GM12878 (cell line): ENCODE measurements at regions not wholly inside any gene's neighbourhood (a gene's known extent, or its start where the extent isn't known, plus 50 kb on each side); places are given as distances from the start of the nearest gene placed in this dataset.

Experiments
- ATAC-seq: fragments of 200-7000 bp; cut with Tn5 transposase; 3 replicates; pipeline ENCODE4 v1.9.1; 2020; ENCODE audit warnings: mild to moderate bottlenecking, moderate library complexity
- BruUV-seq: library from RNA; stranded (reverse); fragments of 400-500 nt; replicated peaks from 2 replicates; lab custom pipeline; 2021; lab: Mats Ljungman, UMichigan
- CTCF ChIA-PET: fragments of 300-600 bp; sonication (Branson Sonifier 250); formaldehyde crosslinking; extraction: SDS; loops from one replicate; lab custom pipeline; 2021; ENCODE audit warnings: inconsistent platforms; lab: Yijun Ruan, JAX
- POLR2A ChIA-PET: fragments of 350-600 bp; formaldehyde crosslinking; extraction: SDS; loops from one replicate; lab custom pipeline; 2021; ENCODE audit warnings: inconsistent platforms; lab: Charles Lee
- RAD21 ChIA-PET: fragments of 300-600 bp; sonication (Branson Sonifier 250); formaldehyde crosslinking; loops from one replicate; lab custom pipeline; 2023; ENCODE audit warnings: antibody characterized with exemption; ENCODE audit not compliant: unreplicated experiment; lab: Charles Lee
- SMC1A ChIA-PET: fragments of 300-600 bp; sonication (Branson Sonifier 250); formaldehyde crosslinking; loops from one replicate; lab custom pipeline; 2023; ENCODE audit not compliant: unreplicated experiment, uncharacterized antibody; lab: Charles Lee
- DNase-seq: peaks from one replicate; pipeline ENCODE4 v3.0.0-alpha.2; 2011; ENCODE audit warnings: low read depth, low spot score
- FAIRE-seq: peaks from 3 replicates; lab custom pipeline; 2011; peaks lifted over from hg19 to GRCh38; lab: Jason Lieb, UNC
- H2AFZ ChIP-seq: 2 replicates; pipeline ENCODE4 v1.6.0; 2011; ENCODE audit warnings: low read depth, low read length, control low read depth; ENCODE audit not compliant: control insufficient read depth
- H3K27ac ChIP-seq: 2 replicates; pipeline ENCODE4 v1.5.1; 2011; ENCODE audit warnings: control low read depth; ENCODE audit not compliant: control insufficient read depth, insufficient read depth
- H3K27me3 ChIP-seq, 2 experiments: replicated peaks in 1 of 2; 2 replicates each; pipeline versions ENCODE4 v1.6.0 to v1.6.1; 2011; ENCODE audit warnings: low read length in 1 of 2; ENCODE audit not compliant: control insufficient read depth in 2 of 2, insufficient read depth in 2 of 2
- H3K36me3 ChIP-seq, 2 experiments: 2 replicates each; pipeline ENCODE4 v1.5.1; 2011; ENCODE audit warnings: low read length in 1 of 2; ENCODE audit not compliant: control insufficient read depth in 2 of 2, insufficient read depth in 2 of 2
- H3K4me1 ChIP-seq: 2 replicates; pipeline ENCODE4 v1.6.1; 2011; ENCODE audit warnings: mild to moderate bottlenecking, low read length, moderate library complexity, mixed read lengths; ENCODE audit not compliant: control insufficient read depth, insufficient read depth
- H3K4me2 ChIP-seq: 2 replicates; pipeline ENCODE4 v1.6.0; 2011; ENCODE audit warnings: control low read depth; ENCODE audit not compliant: control insufficient read depth, insufficient read depth
- H3K4me3 ChIP-seq: fragments of 200-600 bp; sonication (generic); 2 replicates; pipeline ENCODE4 v1.5.1; 2016
- H3K79me2 ChIP-seq: 2 replicates; pipeline ENCODE4 v1.6.0; 2011; ENCODE audit warnings: low read length; ENCODE audit not compliant: control insufficient read depth, insufficient read depth
- H3K9ac ChIP-seq: 2 replicates; pipeline ENCODE4 v1.8.0; 2011; ENCODE audit warnings: low read length, control low read depth, mixed read lengths; ENCODE audit not compliant: control insufficient read depth, insufficient read depth
- H3K9me3 ChIP-seq: replicated peaks from 3 replicates; pipeline ENCODE4 v1.5.1; 2011; ENCODE audit warnings: mild to moderate bottlenecking, low read length; ENCODE audit not compliant: control insufficient read depth, insufficient read depth
- H4K20me1 ChIP-seq: 2 replicates; pipeline ENCODE4 v1.6.0; 2011; ENCODE audit not compliant: control insufficient read depth, insufficient read depth
- ETV6 ChIP-seq, 2 experiments: fragments of 450-650 bp in 1 of 2; IDR thresholded peaks in 1 of 2; conservative IDR thresholded peaks in 1 of 2; 2 replicates each; pipeline ENCODE4 v1.6.1; 2014; ENCODE audit warnings: antibody characterized with exemption in 1 of 2, borderline replicate concordance in 1 of 2, low read depth in 1 of 2, mild to moderate bottlenecking in 1 of 2, moderate library complexity in 1 of 2
- FOXM1 ChIP-seq: IDR thresholded peaks from 2 replicates; pipeline ENCODE4 v1.6.1; 2012; ENCODE audit warnings: low read depth, mild to moderate bottlenecking, inconsistent platforms, low read length, moderate library complexity
- KDM1A ChIP-seq: fragments of 200-600 bp; sonication (generic); IDR thresholded peaks from 2 replicates; pipeline ENCODE4 v1.6.1; 2016; ENCODE audit warnings: borderline replicate concordance
- NFYB ChIP-seq: IDR thresholded peaks from 2 replicates; pipeline ENCODE4 v1.6.1; 2011; ENCODE audit warnings: low read depth, mild to moderate bottlenecking, low read length, improper control_type of control experiment, moderate library complexity; ENCODE audit not compliant: insufficient read depth
- POU2F2 ChIP-seq: IDR thresholded peaks from 3 replicates; pipeline ENCODE4 v1.6.1; 2011; ENCODE audit warnings: low read depth, mild to moderate bottlenecking, low read length, borderline replicate concordance
- RCOR1 ChIP-seq: conservative IDR thresholded peaks from 2 replicates; pipeline ENCODE4 v1.6.1; 2012; ENCODE audit warnings: low read depth, low read length, improper control_type of control experiment
- SIX5 ChIP-seq: IDR thresholded peaks from 2 replicates; pipeline ENCODE4 v1.6.1; 2011; ENCODE audit warnings: mild to moderate bottlenecking, low read depth, low read length, moderate library complexity; ENCODE audit not compliant: severe bottlenecking
- TCF7 ChIP-seq: IDR thresholded peaks from 2 replicates; pipeline ENCODE4 v1.6.1; 2014; ENCODE audit warnings: antibody characterized with exemption, borderline replicate concordance
- ZBED1 ChIP-seq: IDR thresholded peaks from 2 replicates; pipeline ENCODE4 v1.6.1; 2016; ENCODE audit warnings: borderline replicate concordance
- ZNF274 ChIP-seq: IDR thresholded peaks from one replicate; pipeline ENCODE4 v1.8.0; 2011; ENCODE audit not compliant: insufficient read length, insufficient read depth
- WGBS: methylation state at CpG from one replicate; pipeline ENCODE4 v1.1.6; 2016; ENCODE audit warnings: low lambda C conversion rate; ENCODE audit not compliant: insufficient replicate concordance, insufficient coverage; ENCODE audit errors: missing lambda C conversion rate; 5-methylcytosine and 5-hydroxymethylcytosine counted together
- in situ Hi-C: fragments of 300-500 bp; cut with MboI; formaldehyde crosslinking; loops from 9 replicates; pipeline ENCODE4 v1.14.3; 2018; ENCODE audit warnings: mixed read lengths
- intact Hi-C: fragments of 100-400 bp; cut with micrococcal nuclease; formaldehyde crosslinking; loops from one replicate; pipeline ENCODE4 v1.14.2; 2022; ENCODE audit not compliant: unreplicated experiment
- TF ChIP-seq, protein P1 (sequence below): IDR thresholded peaks from 2 replicates; pipeline ENCODE4 v1.6.1; 2012; ENCODE audit warnings: low read length, inconsistent platforms
- TF ChIP-seq, protein P2 (sequence below): fragments of 450-650 bp; IDR thresholded peaks from 2 replicates; pipeline ENCODE4 v1.6.1; 2014; ENCODE audit warnings: mild to moderate bottlenecking
- TF ChIP-seq, protein P3 (sequence below): IDR thresholded peaks from 2 replicates; pipeline ENCODE4 v1.6.1; 2011; ENCODE audit warnings: borderline replicate concordance, low read depth, mild to moderate bottlenecking, moderate library complexity, low read length; ENCODE audit not compliant: insufficient read depth, poor library complexity, severe bottlenecking

DNA sequence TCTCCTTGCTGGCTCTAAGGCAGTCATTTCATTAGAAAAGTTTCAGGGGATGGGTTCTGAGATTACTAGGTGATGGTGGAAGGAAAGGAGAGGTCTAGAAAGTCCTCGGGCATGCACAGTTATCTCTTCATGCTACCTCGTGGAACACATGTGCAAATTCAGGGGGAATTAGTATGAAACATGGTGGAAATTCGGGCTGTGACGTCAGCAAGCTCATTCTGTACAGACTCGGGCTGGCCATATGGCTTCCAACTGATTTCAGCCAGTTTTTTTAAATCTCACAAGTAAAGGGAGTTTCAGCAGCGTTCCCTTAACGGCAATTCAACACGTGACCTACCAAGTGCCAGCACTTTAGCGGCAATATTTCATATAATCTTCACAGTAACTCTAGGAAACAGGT, 251.1 kb downstream of the TBL1XR1 start (continued):
- TF ChIP-seq, protein P1, sequence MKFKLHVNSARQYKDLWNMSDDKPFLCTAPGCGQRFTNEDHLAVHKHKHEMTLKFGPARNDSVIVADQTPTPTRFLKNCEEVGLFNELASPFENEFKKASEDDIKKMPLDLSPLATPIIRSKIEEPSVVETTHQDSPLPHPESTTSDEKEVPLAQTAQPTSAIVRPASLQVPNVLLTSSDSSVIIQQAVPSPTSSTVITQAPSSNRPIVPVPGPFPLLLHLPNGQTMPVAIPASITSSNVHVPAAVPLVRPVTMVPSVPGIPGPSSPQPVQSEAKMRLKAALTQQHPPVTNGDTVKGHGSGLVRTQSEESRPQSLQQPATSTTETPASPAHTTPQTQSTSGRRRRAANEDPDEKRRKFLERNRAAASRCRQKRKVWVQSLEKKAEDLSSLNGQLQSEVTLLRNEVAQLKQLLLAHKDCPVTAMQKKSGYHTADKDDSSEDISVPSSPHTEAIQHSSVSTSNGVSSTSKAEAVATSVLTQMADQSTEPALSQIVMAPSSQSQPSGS = no peak

DNA sequence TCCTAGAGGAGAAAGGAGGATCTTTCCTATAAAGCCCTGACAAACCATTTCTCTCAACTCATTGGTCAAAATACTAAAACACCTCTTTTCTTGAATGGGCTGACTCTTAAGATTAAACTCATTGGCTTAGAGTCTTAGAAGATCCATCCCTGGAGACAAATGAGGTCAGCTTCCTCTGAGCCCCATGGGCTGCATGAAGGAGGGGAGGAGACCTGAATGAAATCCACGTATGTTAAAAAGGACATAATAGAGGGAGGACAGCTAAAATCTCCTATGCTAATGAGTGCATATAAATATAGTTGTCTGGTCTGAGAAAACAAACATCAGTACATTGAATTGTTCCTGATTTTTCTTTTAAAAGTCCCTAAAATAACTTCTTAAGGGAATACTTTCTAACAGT, 255.0 kb downstream of the TBL1XR1 start:
- ChIA-PET CTCF (no interaction called here), SMC1A (interaction anchor here (0.5 kb wide), 1 partner anchor 292 kb away, joined by 4 read pairs; no protein-coding TSS in a partner anchor), RAD21 (no interaction called here)
- no peak for DNase-seq
- no peaks in the 10 kb centered on the region for H3K9me3 ChIP-seq
- no peak overlapping the region for H3K4me3 ChIP-seq
- no peak for FAIRE-seq
- WGBS = 0% methylated on average over 1 of the region's 1 CpG
- no peaks in the 10 kb centered on the region for H3K36me3 ChIP-seq
- intact Hi-C loops = no loop called here
- no peak overlapping the region for H3K9ac ChIP-seq
- in situ Hi-C loops = no loop called here
- no peak overlapping the region for H3K4me2 ChIP-seq
- no peak overlapping the region for H3K27ac ChIP-seq
- H3K79me2 ChIP-seq = no peaks in the 10 kb centered on the region
- ATAC-seq = no peak
- TF ChIP-seq, protein P2, sequence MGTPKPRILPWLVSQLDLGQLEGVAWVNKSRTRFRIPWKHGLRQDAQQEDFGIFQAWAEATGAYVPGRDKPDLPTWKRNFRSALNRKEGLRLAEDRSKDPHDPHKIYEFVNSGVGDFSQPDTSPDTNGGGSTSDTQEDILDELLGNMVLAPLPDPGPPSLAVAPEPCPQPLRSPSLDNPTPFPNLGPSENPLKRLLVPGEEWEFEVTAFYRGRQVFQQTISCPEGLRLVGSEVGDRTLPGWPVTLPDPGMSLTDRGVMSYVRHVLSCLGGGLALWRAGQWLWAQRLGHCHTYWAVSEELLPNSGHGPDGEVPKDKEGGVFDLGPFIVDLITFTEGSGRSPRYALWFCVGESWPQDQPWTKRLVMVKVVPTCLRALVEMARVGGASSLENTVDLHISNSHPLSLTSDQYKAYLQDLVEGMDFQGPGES = no peak
- TF ChIP-seq ZNF274 (no peak), ETV6 (conservative IDR thresholded peaks at IDR 0.05 in 1 of 2, IDR thresholded peaks at IDR 0.05 in 1 of 2; ENCODE audit: borderline replicate concordance in 1 of 2, low read depth in 1 of 2) (no peak), RCOR1 (no peak), SIX5 (no peak), FOXM1 (no peak), NFYB (no peak), KDM1A (no peak), POU2F2 (no peak), ZBED1 (no peak), TCF7 (no peak)
- TF ChIP-seq, protein P3, sequence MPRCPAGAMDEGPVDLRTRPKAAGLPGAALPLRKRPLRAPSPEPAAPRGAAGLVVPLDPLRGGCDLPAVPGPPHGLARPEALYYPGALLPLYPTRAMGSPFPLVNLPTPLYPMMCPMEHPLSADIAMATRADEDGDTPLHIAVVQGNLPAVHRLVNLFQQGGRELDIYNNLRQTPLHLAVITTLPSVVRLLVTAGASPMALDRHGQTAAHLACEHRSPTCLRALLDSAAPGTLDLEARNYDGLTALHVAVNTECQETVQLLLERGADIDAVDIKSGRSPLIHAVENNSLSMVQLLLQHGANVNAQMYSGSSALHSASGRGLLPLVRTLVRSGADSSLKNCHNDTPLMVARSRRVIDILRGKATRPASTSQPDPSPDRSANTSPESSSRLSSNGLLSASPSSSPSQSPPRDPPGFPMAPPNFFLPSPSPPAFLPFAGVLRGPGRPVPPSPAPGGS = no peak
- TF ChIP-seq, all 136 proteins: peak for 0
- no peaks in the 10 kb centered on the region for H3K27me3 ChIP-seq
- no peaks in the 10 kb centered on the region for H3K4me1 ChIP-seq
- no TSS peak for BruUV-seq
- no peaks in the 10 kb centered on the region for H4K20me1 ChIP-seq
- POLR2A ChIA-PET = no interaction called here
- H2AFZ ChIP-seq = no peak overlapping the region
